ENCODE measurements at regions not wholly inside any gene's neighbourhood (a gene's known extent, or its start where the extent isn't known, plus 50 kb on each side); places are given as distances from the start of the nearest gene placed in this dataset.

DNA sequence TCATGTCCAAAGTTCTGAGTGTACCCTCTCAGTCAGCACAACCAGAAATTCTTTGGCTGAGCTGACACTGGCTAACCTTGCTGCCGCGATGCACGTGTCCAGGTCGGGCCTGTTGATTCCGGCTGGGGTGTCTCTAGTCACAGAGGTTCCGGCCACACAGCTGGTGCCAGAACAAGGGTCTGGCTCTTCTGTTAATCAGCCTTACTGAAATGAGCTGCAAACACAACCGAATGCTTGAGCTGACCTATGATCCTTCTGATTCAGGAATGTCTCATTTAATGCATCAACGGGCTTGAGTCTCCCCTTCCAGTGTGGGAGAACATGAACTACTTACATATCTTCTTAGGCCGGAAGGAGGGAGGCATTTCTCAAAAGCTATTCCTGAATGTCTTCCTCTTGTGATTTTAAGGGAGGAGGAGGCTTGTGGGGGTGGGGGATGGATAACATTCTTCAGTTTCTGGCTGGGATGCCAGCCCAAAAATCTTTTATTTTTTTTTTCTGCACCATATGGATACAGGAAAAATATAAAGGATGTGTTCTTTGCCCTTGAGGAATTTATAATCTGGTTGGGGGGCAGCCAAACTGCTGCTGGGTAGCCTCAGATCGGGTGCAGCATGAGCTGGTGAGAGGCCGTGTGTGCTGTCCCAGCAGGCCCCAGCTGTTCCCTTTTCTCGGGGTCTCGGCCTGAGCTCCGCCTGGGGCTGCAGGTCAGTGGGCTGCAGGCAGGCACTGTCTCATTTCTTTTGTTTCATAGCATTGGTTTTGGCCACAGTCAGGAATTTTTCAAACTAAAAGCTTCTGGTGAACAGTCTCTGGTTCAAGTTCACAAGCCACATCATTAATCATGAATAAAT lies 319.1 kb upstream of the TBL1XR1 start:
- no peak for TF ChIP-seq TAF1 (IDR thresholded peaks at IDR 0.05; ENCODE audit: borderline replicate concordance, low read depth, low read length)
- TF ChIP-seq POLR2A (IDR thresholded peaks at IDR 0.05; ENCODE audit: low read depth, low read length), result no peak
- TF ChIP-seq POLR2AphosphoS5 (IDR thresholded peaks at IDR 0.05; ENCODE audit: low read depth, low read length), result no peak
- DNase-seq (ENCODE audit: insufficient read length), result no peak

DNA sequence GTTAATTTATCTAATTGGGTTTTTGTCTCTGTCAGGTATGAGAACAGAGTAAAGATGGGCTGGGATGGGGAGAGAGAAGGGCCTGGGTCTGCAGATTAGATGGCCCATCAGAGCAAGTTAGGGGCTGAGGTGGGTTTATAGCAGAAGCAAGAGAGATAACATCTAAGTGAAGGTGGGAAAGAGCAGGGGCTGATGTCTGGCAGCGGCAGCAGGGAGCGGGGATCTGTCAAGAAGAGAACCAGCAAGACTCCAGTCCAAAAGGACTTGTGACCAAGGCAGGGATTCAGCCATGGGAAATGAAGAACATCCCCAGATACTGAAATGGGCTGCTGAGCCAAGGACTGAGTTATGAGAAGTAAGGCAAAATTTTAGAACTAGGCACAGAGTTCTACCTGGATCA lies 320.6 kb upstream of the TBL1XR1 start:
- DNase-seq (ENCODE audit: insufficient read length), result no peak
- FAIRE-seq, result no peak
- no peak for TF ChIP-seq POLR2AphosphoS5 (IDR thresholded peaks at IDR 0.05; ENCODE audit: low read depth, low read length)
- TF ChIP-seq TAF1 (IDR thresholded peaks at IDR 0.05; ENCODE audit: borderline replicate concordance, low read depth, low read length), result no peak
- no peak for TF ChIP-seq POLR2A (IDR thresholded peaks at IDR 0.05; ENCODE audit: low read depth, low read length)

More for the DNA sequence above, 319.1 kb upstream of the TBL1XR1 start:
- FAIRE-seq, result no peak

DNA sequence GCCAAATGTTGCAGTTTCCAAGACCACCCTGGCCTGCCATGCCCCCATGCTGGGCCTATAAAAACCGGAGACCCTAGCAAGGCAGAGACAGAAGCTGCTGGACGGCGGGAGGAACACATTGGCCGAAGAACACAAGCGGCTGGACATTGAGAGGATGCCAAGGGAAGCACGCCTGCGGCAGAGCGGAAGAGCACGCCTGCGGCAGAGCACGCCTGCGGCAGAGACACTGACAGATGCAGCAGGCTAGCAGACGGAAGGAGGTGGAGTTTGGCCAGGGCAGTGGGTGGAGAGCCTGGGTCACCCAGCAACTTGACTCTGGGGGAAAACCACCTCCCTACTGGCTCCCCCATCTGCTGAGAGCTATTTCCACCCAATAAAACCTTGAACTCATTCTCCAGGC lies 322.3 kb upstream of the TBL1XR1 start:
- no peak for TF ChIP-seq POLR2A (IDR thresholded peaks at IDR 0.05; ENCODE audit: low read depth, low read length)
- TF ChIP-seq TAF1 (IDR thresholded peaks at IDR 0.05; ENCODE audit: borderline replicate concordance, low read depth, low read length), result no peak
- TF ChIP-seq POLR2AphosphoS5 (IDR thresholded peaks at IDR 0.05; ENCODE audit: low read depth, low read length), result no peak
- FAIRE-seq (no peak), DNase-seq (ENCODE audit: insufficient read length) (no peak)

DNA sequence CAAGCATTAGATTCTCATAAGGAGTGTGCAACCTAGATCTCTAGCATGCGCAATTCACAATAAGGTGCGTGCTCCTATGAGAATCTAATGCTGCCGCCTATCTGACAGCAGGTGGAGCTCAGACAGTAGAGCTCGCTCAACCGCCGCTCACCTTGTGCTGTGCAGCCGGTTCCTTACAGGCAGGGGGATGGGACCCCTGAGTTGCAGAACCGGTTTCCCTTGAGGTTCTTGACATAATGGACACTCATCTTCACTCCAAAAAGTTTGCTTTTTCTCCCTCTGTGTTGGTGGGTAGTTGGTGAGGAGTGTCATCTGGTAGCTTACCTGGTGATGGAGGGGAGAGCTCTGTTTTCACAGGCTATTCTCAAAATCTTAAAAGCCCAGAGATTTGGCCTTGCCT lies 324.0 kb upstream of the TBL1XR1 start:
- no peak for TF ChIP-seq TAF1 (IDR thresholded peaks at IDR 0.05; ENCODE audit: borderline replicate concordance, low read depth, low read length)
- TF ChIP-seq POLR2AphosphoS5 (IDR thresholded peaks at IDR 0.05; ENCODE audit: low read depth, low read length), result no peak
- TF ChIP-seq POLR2A (IDR thresholded peaks at IDR 0.05; ENCODE audit: low read depth, low read length), result no peak
- DNase-seq (ENCODE audit: insufficient read length), result no peak
- no peak for FAIRE-seq

DNA sequence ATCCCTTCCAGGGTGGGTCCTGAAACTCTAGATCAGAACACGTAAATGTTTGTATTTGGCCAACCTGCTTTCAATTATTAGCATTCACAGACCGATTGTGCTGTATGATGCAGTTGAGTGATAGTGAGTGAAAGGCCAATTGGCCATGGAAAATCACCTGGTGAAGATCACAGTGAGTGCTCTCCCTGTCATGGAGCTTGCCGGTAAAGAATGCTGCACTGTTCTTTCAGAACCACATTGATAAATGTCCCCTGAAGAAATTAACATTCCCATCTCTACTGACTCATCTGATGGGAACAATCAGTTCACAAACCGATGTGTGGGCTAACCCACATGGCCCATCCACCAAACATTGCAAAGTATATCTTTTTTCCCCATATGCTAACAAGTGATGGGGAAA lies 324.8 kb upstream of the TBL1XR1 start:
- DNase-seq (ENCODE audit: insufficient read length), result no peak

DNA sequence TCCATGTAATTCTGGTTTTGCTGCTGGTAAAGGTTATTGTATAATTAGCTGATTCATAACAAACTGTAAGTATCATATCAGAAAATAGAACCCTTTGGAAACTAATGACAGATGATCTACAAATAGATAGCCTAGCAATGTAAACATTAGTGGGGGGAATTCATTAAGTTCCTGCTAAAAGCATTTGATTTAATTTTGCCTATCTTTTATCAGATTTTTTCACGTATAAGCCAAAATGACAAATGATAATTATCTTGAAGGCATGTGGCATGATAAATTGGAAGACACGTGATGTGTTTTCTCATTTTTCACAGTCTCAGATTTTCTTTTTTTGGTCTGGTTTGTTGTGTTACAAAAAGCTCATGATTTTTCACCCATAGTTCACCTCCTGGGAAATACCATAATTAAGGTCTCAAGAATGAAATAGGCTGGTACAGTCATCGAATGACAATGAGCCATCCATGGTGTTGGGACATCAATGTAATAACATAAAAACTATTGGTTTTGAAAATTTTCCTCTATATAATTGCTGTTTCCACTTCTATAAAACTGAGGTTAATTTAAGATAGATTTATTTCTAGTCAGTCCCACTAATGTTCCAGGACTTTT lies 325.9 kb upstream of the TBL1XR1 start:
- FAIRE-seq (no peak), DNase-seq (ENCODE audit: insufficient read length) (no peak)
- TF ChIP-seq POLR2A (IDR thresholded peaks at IDR 0.05; ENCODE audit: low read depth, low read length), result no peak
- TF ChIP-seq TAF1 (IDR thresholded peaks at IDR 0.05; ENCODE audit: borderline replicate concordance, low read depth, low read length), result no peak
- TF ChIP-seq POLR2AphosphoS5 (IDR thresholded peaks at IDR 0.05; ENCODE audit: low read depth, low read length), result no peak

More for the DNA sequence above, 324.8 kb upstream of the TBL1XR1 start:
- no peak for TF ChIP-seq TAF1 (IDR thresholded peaks at IDR 0.05; ENCODE audit: borderline replicate concordance, low read depth, low read length)
- no peak for TF ChIP-seq POLR2AphosphoS5 (IDR thresholded peaks at IDR 0.05; ENCODE audit: low read depth, low read length)
- no peak for TF ChIP-seq POLR2A (IDR thresholded peaks at IDR 0.05; ENCODE audit: low read depth, low read length)
- FAIRE-seq, result no peak

DNA sequence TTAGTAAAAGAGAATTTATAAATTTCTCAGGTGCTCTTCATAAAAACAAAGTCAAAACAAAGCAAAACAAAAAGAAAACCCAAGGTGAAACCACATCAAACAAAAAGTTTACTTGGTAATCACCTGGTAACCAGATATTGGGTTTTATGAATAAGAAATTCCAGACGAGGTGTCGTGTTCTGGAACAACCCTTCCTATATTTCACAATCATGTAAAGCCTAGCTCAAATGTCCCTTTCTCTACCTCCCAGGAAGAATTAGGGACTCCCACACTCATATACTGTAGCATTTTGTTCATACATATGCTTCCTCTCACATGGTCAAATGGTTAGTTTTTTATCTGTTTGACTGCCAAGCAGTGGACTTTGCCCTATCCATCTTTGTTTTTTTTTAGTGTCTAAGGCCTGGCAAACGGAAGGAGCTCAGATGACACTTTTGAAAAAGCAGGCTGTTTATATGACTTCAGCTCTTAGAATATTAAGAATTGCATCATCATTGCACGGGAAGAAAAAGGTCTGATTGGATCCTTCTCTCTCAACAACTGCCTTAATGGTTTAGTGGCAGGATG lies 326.7 kb upstream of the TBL1XR1 start:
- FAIRE-seq (no peak), DNase-seq (ENCODE audit: insufficient read length) (no peak)
- TF ChIP-seq TAF1 (IDR thresholded peaks at IDR 0.05; ENCODE audit: borderline replicate concordance, low read depth, low read length) (no peak), POLR2AphosphoS5 (IDR thresholded peaks at IDR 0.05; ENCODE audit: low read depth, low read length) (no peak), POLR2A (IDR thresholded peaks at IDR 0.05; ENCODE audit: low read depth, low read length) (no peak)

DNA sequence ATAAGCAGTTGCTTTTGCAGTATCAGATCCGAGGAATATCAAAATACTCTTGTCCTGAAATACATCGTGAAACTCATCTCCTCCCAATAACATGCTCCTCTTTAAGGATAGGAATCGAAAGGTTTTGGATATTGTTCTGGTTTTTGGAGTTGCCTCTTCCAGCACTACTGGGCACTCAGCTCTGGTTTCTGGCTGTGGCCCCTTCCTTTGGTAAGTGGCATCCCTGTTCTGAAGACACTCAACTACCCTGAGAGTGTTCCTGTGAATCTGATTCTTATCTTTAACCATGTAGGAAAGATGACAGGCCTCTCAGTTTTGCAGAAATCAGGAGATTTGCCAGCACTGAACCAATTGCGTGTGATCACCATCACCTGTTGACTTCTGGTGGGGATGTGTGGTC lies 327.5 kb upstream of the TBL1XR1 start:
- no peak for DNase-seq (ENCODE audit: insufficient read length)
- TF ChIP-seq POLR2AphosphoS5 (IDR thresholded peaks at IDR 0.05; ENCODE audit: low read depth, low read length) (no peak), TAF1 (IDR thresholded peaks at IDR 0.05; ENCODE audit: borderline replicate concordance, low read depth, low read length) (no peak), POLR2A (IDR thresholded peaks at IDR 0.05; ENCODE audit: low read depth, low read length) (no peak)
- no peak for FAIRE-seq

DNA sequence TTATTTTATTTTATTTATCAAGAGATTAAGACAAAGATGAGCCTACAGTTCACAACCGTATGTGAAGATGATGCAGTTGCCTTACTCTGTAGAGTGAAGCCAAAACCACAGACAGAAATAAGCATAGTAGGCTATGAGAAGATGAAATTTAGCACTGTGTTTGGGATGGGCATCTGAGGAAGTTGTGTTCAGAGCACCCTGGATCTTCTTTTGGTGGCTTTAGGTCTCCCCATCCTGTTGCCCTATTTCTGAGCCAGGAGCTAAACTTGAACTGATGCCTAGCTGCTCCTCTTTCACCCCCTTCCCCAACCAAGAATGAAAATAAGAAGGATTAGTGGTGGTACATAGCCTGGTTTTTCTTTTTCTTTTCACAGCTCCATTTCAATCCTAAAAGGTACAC lies 328.1 kb upstream of the TBL1XR1 start:
- DNase-seq (ENCODE audit: insufficient read length), result no peak
- FAIRE-seq, result no peak
- no peak for TF ChIP-seq POLR2A (IDR thresholded peaks at IDR 0.05; ENCODE audit: low read depth, low read length)
- no peak for TF ChIP-seq POLR2AphosphoS5 (IDR thresholded peaks at IDR 0.05; ENCODE audit: low read depth, low read length)
- TF ChIP-seq TAF1 (IDR thresholded peaks at IDR 0.05; ENCODE audit: borderline replicate concordance, low read depth, low read length), result no peak

DNA sequence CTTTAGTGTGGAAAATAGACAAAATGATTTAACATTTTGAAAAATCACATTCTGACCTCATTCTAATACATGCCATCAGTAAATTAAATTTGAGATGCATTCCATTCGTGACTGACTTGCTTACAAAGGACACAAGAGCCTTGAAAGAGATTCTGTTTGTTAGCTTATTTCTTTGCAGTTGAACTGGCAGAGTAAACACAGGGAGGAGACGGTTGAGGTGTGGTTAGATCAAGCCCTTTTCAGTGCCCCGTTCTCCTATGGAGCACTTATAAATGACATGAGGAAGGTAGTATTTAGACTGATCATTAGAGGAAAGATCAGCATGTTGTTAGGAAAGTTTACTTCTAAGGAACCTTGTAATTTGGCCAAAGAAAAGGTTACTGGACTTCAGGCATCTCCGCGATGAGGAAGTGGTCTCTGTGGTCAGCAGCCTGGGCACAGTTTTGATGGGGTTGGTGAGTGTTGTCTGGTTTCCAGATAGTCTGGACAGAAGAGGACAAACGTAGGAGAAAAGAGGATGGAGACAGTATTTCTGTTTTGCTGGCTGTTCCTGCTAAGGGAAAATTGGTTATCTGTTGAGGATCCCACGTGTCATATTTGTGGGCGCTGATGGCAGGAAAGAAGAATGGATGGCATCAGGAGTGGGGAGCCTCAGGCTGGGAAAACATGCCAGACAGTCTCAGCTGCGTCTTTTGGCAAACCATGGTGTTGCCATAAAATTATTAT lies 328.9 kb upstream of the TBL1XR1 start:
- DNase-seq (ENCODE audit: insufficient read length) (no peak), FAIRE-seq (no peak)
- TF ChIP-seq POLR2A (IDR thresholded peaks at IDR 0.05; ENCODE audit: low read depth, low read length) (no peak), TAF1 (IDR thresholded peaks at IDR 0.05; ENCODE audit: borderline replicate concordance, low read depth, low read length) (no peak), POLR2AphosphoS5 (IDR thresholded peaks at IDR 0.05; ENCODE audit: low read depth, low read length) (no peak)

DNA sequence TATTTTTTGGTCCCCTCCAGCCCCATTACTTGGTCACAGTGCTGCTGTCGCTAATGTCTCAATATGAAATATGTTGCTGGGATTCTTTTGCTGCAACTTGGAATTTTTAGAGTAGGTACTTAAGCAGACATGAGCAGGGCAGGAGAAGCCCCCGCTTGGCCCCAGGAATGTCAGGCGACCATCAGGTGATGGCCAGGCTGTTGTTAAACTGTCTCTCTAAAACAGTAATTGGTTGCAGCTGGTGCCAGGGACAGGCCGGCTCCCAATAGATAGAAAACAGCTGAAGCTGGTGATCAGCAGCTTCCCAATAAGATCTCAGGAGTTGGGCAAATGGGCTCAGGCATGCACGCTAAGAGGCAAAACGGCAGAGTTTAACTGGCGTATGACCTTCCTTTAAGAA lies 329.9 kb upstream of the TBL1XR1 start:
- TF ChIP-seq POLR2A (IDR thresholded peaks at IDR 0.05; ENCODE audit: low read depth, low read length) (no peak), POLR2AphosphoS5 (IDR thresholded peaks at IDR 0.05; ENCODE audit: low read depth, low read length) (no peak), TAF1 (IDR thresholded peaks at IDR 0.05; ENCODE audit: borderline replicate concordance, low read depth, low read length) (no peak)
- no peak for DNase-seq (ENCODE audit: insufficient read length)
- no peak for FAIRE-seq
